ENCODE measurements at regions not wholly inside any gene's neighbourhood (a gene's known extent, or its start where the extent isn't known, plus 50 kb on each side); places are given as distances from the start of the nearest gene placed in this dataset.

GRCh38 chr11:94676814-94677213, 91.3 kb upstream of the AMOTL1 start:
- H2AFZ ChIP-seq (ENCODE audit: low read length): no peak overlapping the region
- H3K4me1 ChIP-seq (ENCODE audit: control insufficient read depth, extremely low read depth, insufficient read depth, low read length): no peaks in the 10 kb centered on the region
- no peaks in the 10 kb centered on the region for H3K36me3 ChIP-seq (ENCODE audit: control insufficient read depth, insufficient read depth, low read length)
- H3K9ac ChIP-seq (ENCODE audit: insufficient read depth, low read length): no peak overlapping the region
- peaks cover 7% of the 10 kb centered on the region for H3K27me3 ChIP-seq (ENCODE audit: control insufficient read depth, insufficient read depth, low read length)
- DNase-seq (ENCODE audit: low read depth in 2 of 2): no peak
- H3K4me2 ChIP-seq (ENCODE audit: extremely low read depth, insufficient read depth, low read length): no peak overlapping the region
- H3K27ac ChIP-seq (ENCODE audit: insufficient read depth, low read length): no peak overlapping the region
- H3K9me3 ChIP-seq (ENCODE audit: control insufficient read depth, insufficient read depth, low read depth, low read length): no peaks in the 10 kb centered on the region
- H3K4me3 ChIP-seq (replicated peaks in 1 of 4; ENCODE audit: control extremely low read depth in 1 of 4, insufficient read depth in 1 of 4, low read depth in 3 of 4, low read length in 4 of 4): no peak overlapping the region
- no peaks in the 10 kb centered on the region for H3K79me2 ChIP-seq (ENCODE audit: control insufficient read depth, insufficient read depth, low read length)
- no peaks in the 10 kb centered on the region for H4K20me1 ChIP-seq (ENCODE audit: control insufficient read depth, extremely low read depth, insufficient read depth, low read length)
- no peak for TF ChIP-seq EZH2 (IDR thresholded peaks at IDR 0.05; ENCODE audit: low read length, missing control alignments)
- TF ChIP-seq, protein P1, sequence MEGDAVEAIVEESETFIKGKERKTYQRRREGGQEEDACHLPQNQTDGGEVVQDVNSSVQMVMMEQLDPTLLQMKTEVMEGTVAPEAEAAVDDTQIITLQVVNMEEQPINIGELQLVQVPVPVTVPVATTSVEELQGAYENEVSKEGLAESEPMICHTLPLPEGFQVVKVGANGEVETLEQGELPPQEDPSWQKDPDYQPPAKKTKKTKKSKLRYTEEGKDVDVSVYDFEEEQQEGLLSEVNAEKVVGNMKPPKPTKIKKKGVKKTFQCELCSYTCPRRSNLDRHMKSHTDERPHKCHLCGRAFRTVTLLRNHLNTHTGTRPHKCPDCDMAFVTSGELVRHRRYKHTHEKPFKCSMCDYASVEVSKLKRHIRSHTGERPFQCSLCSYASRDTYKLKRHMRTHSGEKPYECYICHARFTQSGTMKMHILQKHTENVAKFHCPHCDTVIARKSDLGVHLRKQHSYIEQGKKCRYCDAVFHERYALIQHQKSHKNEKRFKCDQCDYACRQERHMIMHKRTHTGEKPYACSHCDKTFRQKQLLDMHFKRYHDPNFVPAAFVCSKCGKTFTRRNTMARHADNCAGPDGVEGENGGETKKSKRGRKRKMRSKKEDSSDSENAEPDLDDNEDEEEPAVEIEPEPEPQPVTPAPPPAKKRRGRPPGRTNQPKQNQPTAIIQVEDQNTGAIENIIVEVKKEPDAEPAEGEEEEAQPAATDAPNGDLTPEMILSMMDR (conservative IDR thresholded peaks at IDR 0.05 in 1 of 2, IDR thresholded peaks at IDR 0.05 in 1 of 2; ENCODE audit: low read depth in 1 of 2, low read length in 2 of 2): no peak

DNA sequence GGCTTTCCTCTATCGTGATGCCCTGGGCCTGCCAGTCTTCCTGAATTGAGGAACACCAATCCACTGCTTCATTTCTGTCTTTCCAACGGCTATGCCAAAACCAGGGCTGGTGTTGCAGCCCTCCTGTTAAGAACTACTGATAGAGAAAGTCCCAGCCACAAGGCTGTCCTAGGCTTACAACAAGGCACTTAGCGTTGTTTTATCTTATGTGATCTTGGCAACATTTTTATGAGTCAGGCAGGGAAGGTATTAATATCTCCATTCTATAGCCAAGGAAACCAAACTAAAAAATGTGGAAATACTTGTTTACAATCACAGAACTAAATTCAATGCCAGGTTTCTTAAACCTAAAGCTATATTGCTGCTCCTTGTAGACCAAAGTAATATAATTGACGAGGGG, 89.9 kb upstream of the AMOTL1 start:
- TF ChIP-seq EZH2 (IDR thresholded peaks at IDR 0.05; ENCODE audit: low read length, missing control alignments): no peak
- TF ChIP-seq, protein P1 (conservative IDR thresholded peaks at IDR 0.05 in 1 of 2, IDR thresholded peaks at IDR 0.05 in 1 of 2; ENCODE audit: low read depth in 1 of 2, low read length in 2 of 2): no peak
- H3K79me2 ChIP-seq (ENCODE audit: control insufficient read depth, insufficient read depth, low read length): no peaks in the 10 kb centered on the region
- H3K4me2 ChIP-seq (ENCODE audit: extremely low read depth, insufficient read depth, low read length): no peak overlapping the region
- no peak overlapping the region for H3K9ac ChIP-seq (ENCODE audit: insufficient read depth, low read length)
- no peak overlapping the region for H2AFZ ChIP-seq (ENCODE audit: low read length)
- peaks cover 7% of the 10 kb centered on the region for H3K27me3 ChIP-seq (ENCODE audit: control insufficient read depth, insufficient read depth, low read length)
- no peaks in the 10 kb centered on the region for H4K20me1 ChIP-seq (ENCODE audit: control insufficient read depth, extremely low read depth, insufficient read depth, low read length)
- DNase-seq (ENCODE audit: low read depth in 2 of 2): no peak
- no peaks in the 10 kb centered on the region for H3K9me3 ChIP-seq (ENCODE audit: control insufficient read depth, insufficient read depth, low read depth, low read length)
- H3K4me1 ChIP-seq (ENCODE audit: control insufficient read depth, extremely low read depth, insufficient read depth, low read length): no peaks in the 10 kb centered on the region
- H3K4me3 ChIP-seq (replicated peaks in 1 of 4; ENCODE audit: control extremely low read depth in 1 of 4, insufficient read depth in 1 of 4, low read depth in 3 of 4, low read length in 4 of 4): no peak overlapping the region
- no peak overlapping the region for H3K27ac ChIP-seq (ENCODE audit: insufficient read depth, low read length)
- no peaks in the 10 kb centered on the region for H3K36me3 ChIP-seq (ENCODE audit: control insufficient read depth, insufficient read depth, low read length)

DNA sequence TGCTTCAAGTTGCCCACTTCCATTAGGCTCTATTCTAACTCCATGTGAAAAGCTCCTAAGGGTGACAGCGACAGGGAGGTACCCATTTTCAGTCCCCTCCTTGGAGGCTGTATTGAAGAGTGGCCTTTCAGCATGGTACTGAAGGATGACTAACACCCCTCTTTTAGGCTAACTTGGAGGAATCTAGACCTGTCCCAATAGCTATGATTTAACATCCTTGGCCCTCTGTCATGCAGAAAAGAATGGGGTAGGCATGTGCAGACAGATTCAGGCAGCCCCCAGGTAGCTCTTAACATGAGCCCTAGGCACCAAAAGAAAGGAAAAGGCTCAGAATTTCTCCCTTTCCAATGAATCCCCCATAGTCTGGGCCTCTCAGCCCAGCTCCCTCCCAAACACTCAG, 89.3 kb upstream of the AMOTL1 start:
- H3K9me3 ChIP-seq (ENCODE audit: control insufficient read depth, insufficient read depth, low read depth, low read length): no peaks in the 10 kb centered on the region
- no peaks in the 10 kb centered on the region for H3K4me1 ChIP-seq (ENCODE audit: control insufficient read depth, extremely low read depth, insufficient read depth, low read length)
- TF ChIP-seq EZH2 (IDR thresholded peaks at IDR 0.05; ENCODE audit: low read length, missing control alignments): no peak
- TF ChIP-seq, protein P1 (conservative IDR thresholded peaks at IDR 0.05 in 1 of 2, IDR thresholded peaks at IDR 0.05 in 1 of 2; ENCODE audit: low read depth in 1 of 2, low read length in 2 of 2): no peak
- no peak for DNase-seq (ENCODE audit: low read depth in 2 of 2)
- no peak overlapping the region for H3K27ac ChIP-seq (ENCODE audit: insufficient read depth, low read length)
- no peak overlapping the region for H3K9ac ChIP-seq (ENCODE audit: insufficient read depth, low read length)
- H3K27me3 ChIP-seq (ENCODE audit: control insufficient read depth, insufficient read depth, low read length): peaks cover 7% of the 10 kb centered on the region
- no peaks in the 10 kb centered on the region for H3K36me3 ChIP-seq (ENCODE audit: control insufficient read depth, insufficient read depth, low read length)
- H3K4me2 ChIP-seq (ENCODE audit: extremely low read depth, insufficient read depth, low read length): no peak overlapping the region
- H2AFZ ChIP-seq (ENCODE audit: low read length): no peak overlapping the region
- no peak overlapping the region for H3K4me3 ChIP-seq (replicated peaks in 1 of 4; ENCODE audit: control extremely low read depth in 1 of 4, insufficient read depth in 1 of 4, low read depth in 3 of 4, low read length in 4 of 4)
- no peaks in the 10 kb centered on the region for H3K79me2 ChIP-seq (ENCODE audit: control insufficient read depth, insufficient read depth, low read length)
- no peaks in the 10 kb centered on the region for H4K20me1 ChIP-seq (ENCODE audit: control insufficient read depth, extremely low read depth, insufficient read depth, low read length)
